ENCODE measurements at regions not wholly inside any gene's neighbourhood (a gene's known extent, or its start where the extent isn't known, plus 50 kb on each side); places are given as distances from the start of the nearest gene placed in this dataset.

DNA sequence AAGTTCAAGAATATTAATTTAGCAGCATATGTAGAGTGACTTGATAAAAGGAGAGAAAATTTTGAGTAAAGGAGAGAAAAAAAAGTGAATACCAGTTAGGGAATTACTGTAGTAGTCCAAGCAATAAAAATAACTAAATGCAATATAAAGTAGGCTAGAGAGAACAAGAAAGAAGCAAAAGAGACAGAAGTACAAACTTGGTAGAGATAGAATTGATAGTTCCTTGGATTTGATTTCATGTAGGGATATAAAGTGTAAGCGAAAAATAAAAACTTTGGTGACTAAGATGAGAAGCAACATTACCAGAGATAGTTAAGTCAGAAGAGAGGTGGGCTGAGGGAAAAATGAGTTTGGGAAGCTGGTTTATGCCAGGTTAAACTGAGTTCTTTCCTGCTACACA lies 252.4 kb downstream of the SEC23A start:
- TF ChIP-seq, protein P1, sequence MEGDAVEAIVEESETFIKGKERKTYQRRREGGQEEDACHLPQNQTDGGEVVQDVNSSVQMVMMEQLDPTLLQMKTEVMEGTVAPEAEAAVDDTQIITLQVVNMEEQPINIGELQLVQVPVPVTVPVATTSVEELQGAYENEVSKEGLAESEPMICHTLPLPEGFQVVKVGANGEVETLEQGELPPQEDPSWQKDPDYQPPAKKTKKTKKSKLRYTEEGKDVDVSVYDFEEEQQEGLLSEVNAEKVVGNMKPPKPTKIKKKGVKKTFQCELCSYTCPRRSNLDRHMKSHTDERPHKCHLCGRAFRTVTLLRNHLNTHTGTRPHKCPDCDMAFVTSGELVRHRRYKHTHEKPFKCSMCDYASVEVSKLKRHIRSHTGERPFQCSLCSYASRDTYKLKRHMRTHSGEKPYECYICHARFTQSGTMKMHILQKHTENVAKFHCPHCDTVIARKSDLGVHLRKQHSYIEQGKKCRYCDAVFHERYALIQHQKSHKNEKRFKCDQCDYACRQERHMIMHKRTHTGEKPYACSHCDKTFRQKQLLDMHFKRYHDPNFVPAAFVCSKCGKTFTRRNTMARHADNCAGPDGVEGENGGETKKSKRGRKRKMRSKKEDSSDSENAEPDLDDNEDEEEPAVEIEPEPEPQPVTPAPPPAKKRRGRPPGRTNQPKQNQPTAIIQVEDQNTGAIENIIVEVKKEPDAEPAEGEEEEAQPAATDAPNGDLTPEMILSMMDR (IDR thresholded peaks at IDR 0.05; ENCODE audit: low read depth, low read length): no peak
- TF ChIP-seq EZH2phosphoT487 (IDR thresholded peaks at IDR 0.05; ENCODE audit: low read depth): no peak

All from OCI-LY3 (cell line).